GM12874 (cell line): ENCODE measurements at regions not wholly inside any gene's neighbourhood (a gene's known extent, or its start where the extent isn't known, plus 50 kb on each side); places are given as distances from the start of the nearest gene placed in this dataset.

Experiments used
- CTCF ChIP-seq: IDR thresholded peaks from 2 replicates; pipeline ENCODE4 v1.5.1; 2011; ENCODE audit warnings: low read depth, mild to moderate bottlenecking, control low read depth, low read length, moderate library complexity; ENCODE audit not compliant: insufficient read depth

- no peak for TF ChIP-seq CTCF
These were observed 366.7 kb downstream of the PCDH7 start for GRCh38 chr4:31086756-31087330.

GRCh38 chr4:31088600-31089230, 368.5 kb downstream of the PCDH7 start:
- TF ChIP-seq CTCF: no peak

GRCh38 chr4:31089815-31090214, 369.6 kb downstream of the PCDH7 start:
- no peak for TF ChIP-seq CTCF

- no peak for TF ChIP-seq CTCF
These were observed 374.3 kb downstream of the PCDH7 start for GRCh38 chr4:31094474-31094873.

- TF ChIP-seq CTCF: no peak
These were observed 377.8 kb downstream of the PCDH7 start for GRCh38 chr4:31097999-31098398.

GRCh38 chr4:31100536-31100935, 380.4 kb downstream of the PCDH7 start:
- TF ChIP-seq CTCF: no peak

GRCh38 chr4:31104043-31104442, 383.9 kb downstream of the PCDH7 start:
- TF ChIP-seq CTCF: no peak
